MCF 10A (cell line): ENCODE measurements at regions not wholly inside any gene's neighbourhood (a gene's known extent, or its start where the extent isn't known, plus 50 kb on each side); places are given as distances from the start of the nearest gene placed in this dataset.

Source experiments
- BruUV-seq: library from RNA; stranded (reverse); fragments of 400-500 nt; replicated peaks from 2 replicates; lab custom pipeline; 2021; lab: Mats Ljungman, UMichigan
- CTCF ChIA-PET: fragments of 300-600 bp; sonication (Branson Sonifier 250); formaldehyde crosslinking; extraction: SDS; loops from one replicate; lab custom pipeline; 2021; ENCODE audit warnings: antibody characterized with exemption, inconsistent platforms; lab: Yijun Ruan, JAX
- POLR2A ChIA-PET: fragments of 300-600, 350-650 bp; sonication (Branson Sonifier 250); formaldehyde crosslinking; extraction: SDS; loops from one replicate; lab custom pipeline; 2020; ENCODE audit warnings: antibody characterized with exemption, inconsistent platforms; lab: Yijun Ruan, JAX
- DNase-seq: peaks from one replicate; pipeline ENCODE4 v3.0.0-alpha.2; 2018; ENCODE audit not compliant: unreplicated experiment
- H3K27ac Mint-ChIP-seq: one replicate; pipeline ENCODE4 v1.8.0; 2022; ENCODE audit warnings: mild to moderate bottlenecking, low read depth, mixed read lengths; ENCODE audit not compliant: unreplicated experiment
- H3K27me3 Mint-ChIP-seq: one replicate; pipeline ENCODE4 v1.8.0; 2022; ENCODE audit warnings: mixed read lengths; ENCODE audit not compliant: insufficient read depth, unreplicated experiment
- H3K36me3 Mint-ChIP-seq: one replicate; pipeline ENCODE4 v1.8.0; 2022; ENCODE audit warnings: mild to moderate bottlenecking, moderate library complexity, mixed read lengths; ENCODE audit not compliant: insufficient read depth, unreplicated experiment
- H3K4me1 Mint-ChIP-seq: one replicate; pipeline ENCODE4 v1.8.0; 2022; ENCODE audit warnings: mixed read lengths; ENCODE audit not compliant: insufficient read depth, unreplicated experiment
- H3K4me3 Mint-ChIP-seq: one replicate; pipeline ENCODE4 v1.8.0; 2022; ENCODE audit warnings: mild to moderate bottlenecking, moderate library complexity, mixed read lengths; ENCODE audit not compliant: unreplicated experiment
- H3K9me3 Mint-ChIP-seq: one replicate; pipeline ENCODE4 v1.8.0; 2022; ENCODE audit warnings: mixed read lengths; ENCODE audit not compliant: unreplicated experiment
- intact Hi-C: fragments of 100-400 bp; cut with micrococcal nuclease; formaldehyde crosslinking; loops from 2 replicates; pipeline ENCODE4 v1.14.1; 2022
- TF ChIP-seq, protein P1 (sequence below): fragments of 200-600 bp; IDR thresholded peaks from one replicate; pipeline ENCODE4 v1.8.0; 2022; ENCODE audit warnings: antibody characterized with exemption, mild to moderate bottlenecking; ENCODE audit not compliant: unreplicated experiment

DNA sequence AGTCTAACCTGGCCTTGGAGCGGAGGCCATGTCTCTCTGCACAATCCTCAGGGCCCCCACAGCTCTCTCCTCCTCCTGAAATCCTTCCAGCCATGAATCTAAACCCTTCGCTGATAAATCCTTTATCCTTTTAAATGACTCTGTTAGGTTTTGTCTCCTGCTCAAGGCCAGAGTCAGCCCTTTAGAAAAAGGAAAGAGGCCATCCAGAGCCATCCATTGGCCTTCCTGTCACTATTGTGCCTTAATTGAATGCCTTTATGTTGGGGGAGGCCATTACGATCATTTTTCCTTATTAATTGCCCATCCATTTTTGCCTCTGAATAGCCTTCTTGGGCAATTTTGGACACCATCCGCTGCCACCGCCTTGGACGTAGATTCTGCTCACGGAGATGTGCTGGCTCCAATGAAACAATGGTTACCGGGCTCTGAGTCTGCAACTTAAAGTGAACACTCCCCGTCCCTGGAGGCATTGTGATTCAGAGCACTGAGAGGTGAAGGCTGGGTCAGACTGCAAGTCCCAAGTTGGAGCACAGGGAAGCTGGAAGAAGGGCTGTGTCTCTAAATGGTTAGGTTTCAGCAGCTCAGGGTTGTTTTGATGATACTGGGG lies 213.0 kb upstream of the E2F8 start:
- peaks cover 6% of the 10 kb centered on the region for H3K4me1 Mint-ChIP-seq
- H3K9me3 Mint-ChIP-seq: no peaks in the 10 kb centered on the region
- POLR2A ChIA-PET: no interaction called here
- H3K27ac Mint-ChIP-seq: no peak overlapping the region
- CTCF ChIA-PET: interaction anchor here (0.9 kb wide), 1 partner anchor 13 kb away, joined by 4 read pairs; no protein-coding TSS in a partner anchor
- BruUV-seq: no TSS peak
- intact Hi-C loops: loop anchor here (10.0 kb wide), 1 partner anchor 91 kb away; no protein-coding TSS in a partner anchor
- peak; percentile 79 for DNase-seq
- no peaks in the 10 kb centered on the region for H3K36me3 Mint-ChIP-seq
- no peak overlapping the region for H3K4me3 Mint-ChIP-seq
- TF ChIP-seq, protein P1, sequence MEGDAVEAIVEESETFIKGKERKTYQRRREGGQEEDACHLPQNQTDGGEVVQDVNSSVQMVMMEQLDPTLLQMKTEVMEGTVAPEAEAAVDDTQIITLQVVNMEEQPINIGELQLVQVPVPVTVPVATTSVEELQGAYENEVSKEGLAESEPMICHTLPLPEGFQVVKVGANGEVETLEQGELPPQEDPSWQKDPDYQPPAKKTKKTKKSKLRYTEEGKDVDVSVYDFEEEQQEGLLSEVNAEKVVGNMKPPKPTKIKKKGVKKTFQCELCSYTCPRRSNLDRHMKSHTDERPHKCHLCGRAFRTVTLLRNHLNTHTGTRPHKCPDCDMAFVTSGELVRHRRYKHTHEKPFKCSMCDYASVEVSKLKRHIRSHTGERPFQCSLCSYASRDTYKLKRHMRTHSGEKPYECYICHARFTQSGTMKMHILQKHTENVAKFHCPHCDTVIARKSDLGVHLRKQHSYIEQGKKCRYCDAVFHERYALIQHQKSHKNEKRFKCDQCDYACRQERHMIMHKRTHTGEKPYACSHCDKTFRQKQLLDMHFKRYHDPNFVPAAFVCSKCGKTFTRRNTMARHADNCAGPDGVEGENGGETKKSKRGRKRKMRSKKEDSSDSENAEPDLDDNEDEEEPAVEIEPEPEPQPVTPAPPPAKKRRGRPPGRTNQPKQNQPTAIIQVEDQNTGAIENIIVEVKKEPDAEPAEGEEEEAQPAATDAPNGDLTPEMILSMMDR: no peak
- H3K27me3 Mint-ChIP-seq: peaks cover 32% of the 10 kb centered on the region

GRCh38 chr11:19451609-19452008 lies 210.9 kb upstream of the E2F8 start:
- H3K4me3 Mint-ChIP-seq: no peak overlapping the region
- intact Hi-C loops: loop anchor here (10.0 kb wide), 1 partner anchor 93 kb away; no protein-coding TSS in a partner anchor
- H3K9me3 Mint-ChIP-seq: no peaks in the 10 kb centered on the region
- peaks cover 15% of the 10 kb centered on the region for H3K27me3 Mint-ChIP-seq
- H3K27ac Mint-ChIP-seq: no peak overlapping the region
- no peaks in the 10 kb centered on the region for H3K36me3 Mint-ChIP-seq
- ChIA-PET POLR2A (no interaction called here), CTCF (no interaction called here)
- TF ChIP-seq, protein P1: no peak
- H3K4me1 Mint-ChIP-seq: peaks cover 6% of the 10 kb centered on the region
- no peak for DNase-seq
- BruUV-seq: no TSS peak

DNA sequence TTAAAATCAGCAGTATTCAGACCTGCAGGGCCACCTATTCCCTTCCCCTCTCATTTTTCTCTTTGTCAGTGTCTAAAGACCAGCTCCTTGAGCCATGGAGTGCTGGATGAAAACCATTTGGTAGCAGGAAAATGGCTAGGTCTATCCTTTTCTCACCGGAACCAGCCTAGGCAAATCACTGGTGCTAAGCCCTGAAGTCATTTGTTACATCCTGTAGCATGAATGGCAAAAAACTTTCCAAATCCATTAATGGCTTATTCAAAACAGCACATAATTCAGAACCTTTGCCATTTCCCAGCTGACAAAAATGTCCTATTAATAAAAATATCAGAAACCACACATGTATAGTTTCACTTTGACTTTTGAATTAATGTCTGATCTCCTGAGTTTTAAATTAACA lies 209.5 kb upstream of the E2F8 start:
- Mint-ChIP-seq H3K4me3 (no peak overlapping the region), H3K27me3 (peaks cover 17% of the 10 kb centered on the region), H3K36me3 (no peaks in the 10 kb centered on the region), H3K27ac (no peak overlapping the region), H3K4me1 (peaks cover 6% of the 10 kb centered on the region), H3K9me3 (no peaks in the 10 kb centered on the region)
- BruUV-seq: no TSS peak
- POLR2A ChIA-PET: no interaction called here
- intact Hi-C loops: loop anchor here (10.0 kb wide), 1 partner anchor 95 kb away; no protein-coding TSS in a partner anchor
- TF ChIP-seq, protein P1: no peak
- CTCF ChIA-PET: no interaction called here
- DNase-seq: no peak

DNA sequence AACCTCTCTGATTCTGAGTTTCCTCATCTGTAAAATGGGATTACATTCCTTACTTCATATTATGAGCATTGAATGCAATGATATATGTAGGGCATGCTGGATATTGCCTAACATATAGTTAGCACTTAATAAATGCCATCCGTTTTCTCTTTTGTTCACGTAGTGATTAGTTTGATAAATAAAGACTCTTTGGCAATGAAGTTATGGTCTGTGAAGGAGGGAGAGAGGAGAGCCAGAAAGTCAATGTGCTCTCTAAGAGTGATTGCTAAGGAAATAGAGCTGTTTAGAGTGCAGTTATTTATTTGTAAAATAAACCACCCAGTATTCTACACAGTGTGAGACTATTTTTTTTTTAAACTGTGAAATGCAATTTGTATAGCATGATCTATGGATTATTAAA lies 207.9 kb upstream of the E2F8 start:
- TF ChIP-seq, protein P1: no peak
- no peak overlapping the region for H3K27ac Mint-ChIP-seq
- POLR2A ChIA-PET: interaction anchor here (0.6 kb wide), 1 partner anchor 10 kb away, joined by 3 read pairs; no protein-coding TSS in a partner anchor
- BruUV-seq: no TSS peak
- no peak for DNase-seq
- no peak overlapping the region for H3K4me3 Mint-ChIP-seq
- intact Hi-C loops: no loop called here
- CTCF ChIA-PET: interaction anchor here (0.5 kb wide), 1 partner anchor 62 kb away, joined by 3 read pairs; no protein-coding TSS in a partner anchor
- H3K4me1 Mint-ChIP-seq: no peaks in the 10 kb centered on the region
- peaks cover 26% of the 10 kb centered on the region for H3K27me3 Mint-ChIP-seq
- H3K9me3 Mint-ChIP-seq: no peaks in the 10 kb centered on the region
- H3K36me3 Mint-ChIP-seq: no peaks in the 10 kb centered on the region
